Activated CD4-positive, CD25-positive, alpha-beta regulatory T cell treated with anti-CD3 and anti-CD28 coated beads, Interleukin-2, amount 50 U/mL, for 24 hours (primary cell): ENCODE measurements at regions not wholly inside any gene's neighbourhood (a gene's known extent, or its start where the extent isn't known, plus 50 kb on each side); places are given as distances from the start of the nearest gene placed in this dataset.

Source experiments
- ATAC-seq, 2 donors: fragments of 150-1000 bp; cut with Tn5 transposase; one replicate each; pipeline ENCODE4 v1.10.0; 2021; ENCODE audit warnings: mild to moderate bottlenecking in 1 of 2, moderate library complexity in 1 of 2

DNA sequence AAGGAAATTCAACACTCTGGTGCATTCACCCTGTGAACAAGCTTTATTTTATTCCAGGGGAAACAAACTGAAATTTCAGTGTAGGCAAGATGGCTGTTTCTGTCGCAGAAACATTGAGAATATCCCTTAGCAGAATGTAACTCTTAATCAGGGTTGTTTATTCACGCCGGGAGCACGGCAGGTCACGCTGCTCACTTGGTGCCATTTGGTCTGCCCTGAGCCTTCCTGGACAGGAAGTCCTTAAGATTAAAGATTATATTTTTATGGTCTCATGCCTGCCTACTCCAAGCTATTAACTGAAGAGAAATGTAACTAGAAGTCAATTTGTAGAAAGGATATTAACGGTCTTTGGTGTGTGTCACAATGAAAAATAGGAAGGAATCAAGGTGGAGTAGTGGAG is 185.3 kb upstream of the ARGLU1 start:
- ATAC-seq = no peak

DNA sequence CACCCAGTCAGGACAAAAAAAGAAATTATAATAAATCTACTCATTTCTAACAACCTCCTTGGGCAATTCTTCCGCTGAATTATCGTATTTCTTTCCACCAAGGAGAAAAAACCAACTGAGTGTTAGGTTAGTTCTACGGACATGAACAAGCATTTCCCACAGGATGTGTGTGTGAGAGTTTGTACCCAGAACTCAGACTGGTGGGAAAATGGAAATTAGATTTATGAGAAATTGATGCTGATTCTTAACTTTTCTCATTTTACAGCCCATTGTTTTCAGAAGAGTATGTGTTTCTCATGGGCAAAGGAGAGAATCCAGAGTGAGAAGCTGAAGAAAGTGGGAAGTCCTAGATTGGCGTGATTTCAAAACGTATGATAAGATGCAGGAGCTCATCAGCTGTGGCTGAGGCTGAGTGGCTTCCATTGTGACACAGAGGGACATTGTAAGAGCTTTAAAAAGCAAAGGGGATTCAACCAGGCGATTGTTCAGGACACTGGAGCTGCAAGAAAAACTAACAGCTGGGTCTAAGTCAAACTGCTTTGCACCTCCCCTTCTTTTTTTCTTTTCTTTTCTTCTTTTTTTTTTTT is 184.7 kb upstream of the ARGLU1 start:
- no peak for ATAC-seq

DNA sequence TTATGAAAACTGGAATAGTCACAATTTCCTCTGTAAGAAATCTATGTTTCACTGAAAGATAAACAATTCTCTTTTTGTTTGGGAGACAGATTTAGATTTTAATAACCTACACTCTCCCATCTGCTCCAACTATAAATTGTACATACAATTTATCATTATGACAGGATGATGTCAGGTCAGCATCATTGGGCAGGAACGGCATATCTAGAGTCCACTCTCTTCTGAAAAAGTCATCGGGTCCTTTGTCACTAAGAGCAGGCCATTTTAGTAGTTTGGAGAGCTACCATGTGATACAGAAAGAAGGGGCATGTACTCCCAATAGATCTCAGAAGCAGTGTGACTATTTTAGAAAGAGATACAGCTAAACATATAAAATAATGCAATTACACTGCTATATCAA is 180.8 kb upstream of the ARGLU1 start:
- no peak for ATAC-seq

DNA sequence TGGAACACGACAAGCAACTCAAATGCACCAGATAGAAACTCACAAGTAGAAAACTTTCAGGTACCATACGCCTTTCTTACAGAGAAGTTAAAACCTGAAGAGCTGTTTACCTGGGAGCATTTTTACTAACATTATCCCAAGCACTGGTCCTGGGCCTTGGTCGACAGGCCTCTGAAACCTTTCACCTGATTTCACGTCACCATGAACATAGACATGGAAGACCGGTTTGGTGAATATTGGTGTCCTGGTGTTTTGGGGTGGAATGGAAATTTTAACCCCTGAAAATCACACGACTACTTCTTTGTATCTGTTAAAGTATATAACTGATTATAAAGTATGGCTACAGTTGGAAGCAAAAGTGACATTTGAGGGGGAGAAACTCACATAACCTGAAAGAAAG is 176.6 kb upstream of the ARGLU1 start:
- no peak for ATAC-seq

DNA sequence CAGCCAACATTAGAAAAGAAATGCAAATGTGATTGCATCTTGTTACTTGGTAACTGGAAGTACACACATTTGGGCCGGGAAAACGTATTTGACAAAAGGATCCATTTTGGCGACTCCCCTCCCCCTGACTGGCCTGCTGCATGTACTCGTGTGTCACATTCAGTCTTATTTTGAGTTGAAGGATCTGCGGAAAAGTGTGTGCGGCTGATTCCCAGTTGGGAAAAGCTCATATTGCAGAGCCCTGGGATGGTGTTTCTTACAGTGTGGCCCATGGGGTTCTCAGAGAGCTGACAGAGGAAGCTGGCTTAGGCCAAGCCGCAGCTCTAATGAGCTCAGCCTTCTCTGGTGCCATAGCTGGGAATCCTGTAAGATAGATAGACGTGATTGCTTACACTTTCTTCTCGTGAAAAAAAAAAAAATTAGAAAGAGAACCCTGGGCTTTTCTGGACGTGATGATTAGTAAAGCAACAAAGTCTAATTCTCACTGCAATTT is 170.3 kb upstream of the ARGLU1 start:
- no peak for ATAC-seq

DNA sequence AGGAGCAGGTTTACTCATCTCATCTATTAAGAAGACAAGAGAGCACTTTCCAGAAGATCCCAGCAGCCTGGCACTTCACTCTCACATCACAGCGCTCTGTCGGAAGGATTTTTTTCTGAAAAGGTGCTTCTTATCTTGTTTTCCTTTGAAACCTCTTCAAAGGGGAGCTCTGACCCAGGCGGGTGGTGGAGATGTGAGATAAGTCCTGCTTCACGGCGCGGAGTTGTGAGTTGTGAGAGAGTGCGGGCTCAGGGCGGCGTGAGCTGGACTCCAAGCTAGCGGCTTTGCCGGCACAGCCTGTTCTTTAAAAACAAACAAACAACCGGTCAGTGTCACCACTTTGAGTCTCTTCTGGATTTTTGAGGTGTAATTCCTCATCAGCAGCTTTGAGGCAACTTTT is 169.0 kb upstream of the ARGLU1 start:
- no peak for ATAC-seq

DNA sequence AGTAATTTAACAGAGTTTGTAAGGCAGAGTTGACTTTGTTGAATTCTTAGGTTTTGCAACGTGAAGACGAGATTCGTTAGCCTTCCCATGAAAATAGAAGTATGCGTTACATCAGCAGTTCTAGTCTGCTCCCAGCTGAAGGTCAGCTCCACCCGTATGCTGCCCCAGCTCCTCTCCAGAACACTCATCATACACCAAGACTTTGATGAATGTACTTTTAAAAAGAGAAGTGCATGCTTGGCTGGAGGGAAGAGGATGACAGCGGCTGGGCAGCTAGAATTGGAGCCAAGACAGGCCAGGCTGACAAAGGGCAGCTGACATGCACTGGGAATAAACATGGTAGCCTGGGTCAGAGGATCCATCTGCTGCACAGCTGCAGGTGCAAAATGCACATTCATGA is 166.3 kb upstream of the ARGLU1 start:
- no peak for ATAC-seq

DNA sequence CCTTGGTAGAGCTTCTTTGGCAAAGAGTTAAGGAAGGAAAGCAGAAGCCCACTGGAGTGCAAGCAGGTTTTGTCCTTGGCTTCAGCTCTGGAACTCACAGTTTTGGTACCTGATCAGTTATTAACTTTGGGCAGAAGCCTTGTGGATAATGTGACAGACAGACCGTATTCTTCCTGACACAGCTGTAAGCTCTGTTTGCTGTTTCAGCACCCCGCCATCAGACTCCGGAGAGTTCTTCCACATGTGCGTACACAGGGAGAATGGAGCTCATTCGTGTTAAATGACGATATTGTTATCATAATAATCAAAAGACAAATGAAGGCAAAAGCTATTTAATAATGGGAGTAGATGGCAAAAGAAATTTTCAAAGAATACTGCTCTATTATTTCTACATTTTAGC is 155.1 kb upstream of the ARGLU1 start:
- ATAC-seq = no peak

DNA sequence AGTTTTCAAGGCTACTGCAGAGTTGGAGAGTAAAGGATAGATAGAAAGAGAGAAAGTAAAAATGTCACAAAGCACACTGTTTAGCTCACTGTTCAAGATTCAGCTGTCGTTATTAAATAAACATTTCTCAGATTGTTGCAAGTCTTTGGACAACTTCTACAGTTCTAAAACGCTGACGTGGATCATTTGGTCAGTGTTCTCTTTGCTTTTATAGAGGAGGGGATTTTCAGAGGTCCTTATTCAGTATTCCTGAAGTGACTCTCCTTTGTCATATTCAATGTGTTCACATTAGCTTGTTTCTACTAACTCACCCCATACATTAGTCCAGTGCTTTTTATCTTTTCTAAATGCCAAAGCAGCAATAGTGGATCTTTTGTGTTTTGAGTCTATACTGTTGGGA is 154.7 kb upstream of the ARGLU1 start:
- ATAC-seq = no peak

DNA sequence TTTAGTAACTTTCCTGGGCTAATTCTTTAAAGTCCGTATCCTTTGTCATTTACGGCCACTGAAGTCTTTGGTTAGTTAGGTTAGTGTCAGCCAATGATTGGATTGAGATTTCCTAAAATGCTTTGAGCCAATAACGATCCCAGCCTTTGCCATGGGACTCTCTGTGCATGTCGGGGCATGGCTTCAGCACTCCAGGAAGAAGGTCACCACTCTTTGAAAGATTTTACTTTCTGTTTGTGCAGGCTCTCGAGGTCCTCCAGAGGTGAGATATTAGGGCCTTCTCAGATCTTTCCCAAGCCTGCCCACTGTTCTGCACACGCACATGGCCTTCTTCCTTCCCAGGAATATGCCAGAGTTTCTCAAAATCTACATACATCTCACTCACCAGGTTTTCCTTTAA is 153.7 kb upstream of the ARGLU1 start:
- ATAC-seq = no peak

DNA sequence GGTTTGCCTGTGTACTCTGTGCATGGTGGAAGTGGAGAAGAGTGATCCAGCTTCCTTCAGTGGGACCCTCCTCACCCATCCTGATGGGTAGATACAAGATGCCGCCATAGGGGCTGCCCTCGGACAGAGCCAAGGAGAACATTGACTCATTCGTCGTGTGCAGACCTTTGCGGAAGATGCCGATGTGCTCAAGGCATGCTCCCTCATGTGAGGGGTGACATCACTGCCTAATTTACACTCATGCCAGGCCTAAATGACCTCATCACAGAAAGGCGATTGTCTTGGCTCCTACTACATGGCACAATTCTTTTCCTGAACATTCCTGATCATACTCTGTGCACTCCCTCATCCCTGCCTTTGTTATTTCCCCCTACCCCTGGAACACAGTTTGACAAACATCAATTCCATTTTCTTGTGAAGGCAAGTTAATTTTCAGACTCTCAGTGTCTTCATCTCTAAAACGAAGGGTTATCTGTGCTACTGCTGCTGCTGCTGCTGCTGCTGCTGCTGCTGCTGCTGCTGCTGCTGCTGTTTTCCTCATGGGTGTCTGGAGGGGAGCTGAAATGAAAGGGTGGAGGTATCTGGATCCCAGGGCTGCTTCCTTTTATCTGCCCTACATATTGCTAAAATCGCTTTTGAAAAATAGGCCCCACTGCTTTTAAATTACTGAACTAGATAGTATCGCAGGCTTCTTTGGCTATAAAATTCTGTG is 146.5 kb upstream of the ARGLU1 start:
- ATAC-seq = no peak

DNA sequence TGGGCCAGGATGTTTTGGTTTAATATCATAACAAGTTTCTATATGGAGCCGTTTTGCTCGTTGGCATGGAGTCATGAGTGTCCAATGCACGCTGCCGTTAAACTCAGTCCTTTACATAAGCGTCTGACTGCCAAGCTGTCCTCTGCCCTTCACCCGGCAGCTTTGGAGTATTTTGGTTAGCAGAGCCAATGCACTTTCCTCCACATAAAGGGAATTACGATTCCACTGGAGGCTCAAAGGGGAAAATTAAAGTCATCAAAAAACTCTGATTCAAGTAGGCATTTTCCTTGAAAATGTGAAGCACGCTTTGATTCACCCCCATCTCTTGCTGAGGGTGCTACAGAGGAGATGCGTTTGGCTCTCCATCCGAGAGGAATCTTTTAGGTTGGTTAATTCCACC is 144.4 kb upstream of the ARGLU1 start:
- no peak for ATAC-seq

DNA sequence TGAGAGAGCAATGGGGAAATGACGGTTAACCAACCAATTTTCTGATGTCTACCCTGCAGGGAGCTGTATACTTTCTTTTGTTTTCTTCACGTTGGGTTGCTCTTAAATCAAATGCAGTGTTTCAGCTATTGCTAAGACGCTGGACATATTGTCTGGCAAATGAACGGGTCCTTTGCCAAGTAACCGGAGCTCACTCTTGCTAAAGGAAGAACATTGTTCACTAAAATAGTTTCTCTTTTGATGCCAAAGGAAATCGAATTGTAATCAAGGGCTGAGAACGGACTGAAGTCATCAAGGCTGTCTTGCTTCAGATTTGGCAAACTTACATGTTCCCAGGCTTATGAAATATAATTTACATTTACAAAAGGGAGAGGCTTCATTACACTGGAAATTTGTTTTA is 142.3 kb upstream of the ARGLU1 start:
- no peak for ATAC-seq

DNA sequence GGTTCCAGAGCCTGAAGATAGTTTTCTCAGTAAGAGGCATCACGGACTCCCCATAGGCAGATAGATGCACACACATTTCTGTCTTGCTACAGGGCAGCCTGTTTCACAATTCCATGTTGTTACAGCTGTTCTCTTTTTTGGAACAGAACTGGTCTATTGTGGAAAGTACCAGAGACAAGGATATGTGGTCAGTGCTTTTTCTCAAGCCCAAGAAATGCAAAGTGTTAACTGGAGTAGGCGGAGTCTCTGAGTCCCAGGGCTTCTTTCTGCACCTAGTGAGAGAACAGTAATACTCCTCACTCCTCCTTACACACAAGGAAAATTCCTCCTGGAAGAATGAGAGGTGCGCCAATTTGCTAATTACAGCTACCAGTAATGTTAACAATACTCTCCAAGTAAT is 141.6 kb upstream of the ARGLU1 start:
- ATAC-seq = no peak

DNA sequence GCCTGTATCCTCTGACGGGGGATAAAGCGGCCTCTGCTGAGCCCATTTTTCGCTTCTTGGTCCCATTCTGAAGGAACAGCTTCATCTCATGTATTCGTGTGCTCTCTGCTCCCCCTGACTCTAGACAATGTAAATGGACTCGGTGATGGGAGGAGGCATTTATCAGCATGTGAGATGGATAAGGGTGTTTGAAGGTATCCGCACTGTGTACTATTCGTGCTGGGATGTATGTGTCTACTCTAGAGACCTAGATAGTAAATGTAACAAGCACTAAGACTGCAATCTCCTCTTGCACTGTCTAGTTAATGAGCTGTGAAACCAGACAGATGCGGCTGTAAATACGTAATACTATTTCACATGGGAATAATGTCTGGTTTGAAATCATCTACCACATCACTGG is 134.6 kb upstream of the ARGLU1 start:
- ATAC-seq = no peak

DNA sequence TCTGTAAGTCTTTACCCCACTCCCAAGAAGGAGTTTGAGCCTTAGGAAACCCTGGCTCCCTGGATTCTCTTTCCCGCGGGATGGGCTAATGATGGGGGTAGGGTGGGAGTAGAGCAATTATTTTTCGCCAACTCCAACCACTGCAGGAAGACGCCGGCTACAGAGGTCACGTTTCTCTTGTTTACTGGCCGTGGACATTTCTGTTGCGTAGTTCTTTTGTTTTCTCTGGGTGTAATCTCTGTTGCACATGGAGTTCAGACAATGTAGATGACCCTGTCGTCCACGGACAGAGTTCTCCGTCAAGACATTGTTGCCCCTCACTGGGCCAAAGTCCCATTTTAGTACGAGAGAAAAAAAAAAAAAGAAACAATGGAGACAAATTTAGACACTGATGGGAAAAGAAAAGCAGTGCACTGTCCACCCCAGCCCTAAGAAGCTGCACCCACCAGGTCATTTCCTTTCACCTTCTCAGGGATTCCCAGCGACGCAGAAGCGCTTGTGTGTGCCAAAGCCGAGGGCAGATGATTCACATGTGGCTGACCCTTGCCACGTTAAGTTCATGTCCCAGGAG is 133.9 kb upstream of the ARGLU1 start:
- no peak for ATAC-seq

DNA sequence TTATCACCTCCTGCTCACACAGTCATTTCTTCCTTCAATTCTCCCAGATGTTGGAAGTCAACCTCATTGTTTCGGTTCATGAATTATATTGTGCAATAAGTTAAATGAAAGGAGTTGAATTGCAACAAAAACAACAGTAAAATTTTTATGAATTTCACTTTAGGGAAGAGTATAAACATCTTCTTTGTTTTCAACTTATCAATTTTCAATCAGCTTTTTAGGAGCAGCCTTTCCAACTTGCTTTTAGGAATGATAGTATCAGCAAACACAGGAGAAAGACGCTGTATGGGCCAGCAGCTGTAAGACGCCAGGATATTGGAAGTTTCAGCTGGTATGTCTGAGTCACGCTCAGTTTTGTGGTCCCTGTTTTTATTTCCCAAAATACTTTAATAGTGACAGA is 132.5 kb upstream of the ARGLU1 start:
- ATAC-seq = no peak

DNA sequence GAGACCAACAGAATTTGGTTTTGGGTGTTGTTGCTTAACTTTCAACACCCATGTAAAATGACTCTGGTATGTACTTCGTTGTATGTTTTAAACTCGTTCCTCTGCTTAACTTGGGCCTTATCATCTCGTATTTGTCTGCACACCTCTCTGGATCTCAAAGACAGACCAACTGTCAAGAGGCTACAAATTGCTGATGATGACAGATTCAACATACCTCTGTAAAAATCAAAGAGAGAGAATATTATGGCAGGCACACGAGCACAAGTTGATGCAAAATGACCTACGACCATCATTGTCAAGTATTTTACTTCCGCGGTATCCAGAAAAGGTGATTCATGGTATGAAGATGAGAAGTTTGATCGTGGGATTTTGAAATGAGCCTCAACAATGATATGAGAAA is 132.1 kb upstream of the ARGLU1 start:
- ATAC-seq = no peak

DNA sequence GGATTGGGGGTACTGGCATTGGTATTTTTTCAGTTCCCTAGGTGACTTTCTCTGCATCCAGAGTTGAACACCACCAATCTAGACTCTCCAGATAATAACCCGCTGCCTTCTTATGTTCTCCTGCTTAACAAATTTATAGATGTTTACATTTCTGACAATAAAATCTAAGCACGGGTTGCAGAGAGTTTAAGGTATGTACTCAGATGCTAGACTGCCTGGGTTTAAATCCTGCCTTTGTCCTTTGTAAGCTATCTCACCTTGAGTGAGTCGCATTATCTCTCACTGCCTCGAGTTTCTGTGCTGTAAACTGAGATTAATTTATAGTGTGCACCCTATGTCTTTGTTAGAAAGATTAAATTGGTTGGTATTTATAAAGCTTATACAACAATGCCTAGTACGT is 131.4 kb upstream of the ARGLU1 start:
- ATAC-seq = no peak

DNA sequence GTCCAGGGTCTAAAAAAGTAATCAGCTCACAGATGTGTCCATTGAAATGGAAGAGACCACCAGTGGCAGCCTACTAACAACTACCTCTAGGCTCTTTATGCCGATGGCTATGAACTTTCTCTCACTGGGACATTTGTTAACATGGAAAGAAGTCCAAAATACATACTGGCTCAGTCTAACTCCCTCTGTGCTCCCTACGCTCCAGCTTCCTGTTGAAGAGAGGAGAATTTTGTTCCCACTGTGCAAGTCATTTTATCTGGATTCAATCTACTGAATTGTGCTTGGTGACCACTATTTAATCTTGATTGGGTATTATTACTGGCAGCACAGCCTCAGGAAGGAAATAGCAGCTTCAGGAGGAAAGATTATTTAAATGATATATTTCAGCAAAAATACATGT is 128.8 kb upstream of the ARGLU1 start:
- ATAC-seq = no peak

DNA sequence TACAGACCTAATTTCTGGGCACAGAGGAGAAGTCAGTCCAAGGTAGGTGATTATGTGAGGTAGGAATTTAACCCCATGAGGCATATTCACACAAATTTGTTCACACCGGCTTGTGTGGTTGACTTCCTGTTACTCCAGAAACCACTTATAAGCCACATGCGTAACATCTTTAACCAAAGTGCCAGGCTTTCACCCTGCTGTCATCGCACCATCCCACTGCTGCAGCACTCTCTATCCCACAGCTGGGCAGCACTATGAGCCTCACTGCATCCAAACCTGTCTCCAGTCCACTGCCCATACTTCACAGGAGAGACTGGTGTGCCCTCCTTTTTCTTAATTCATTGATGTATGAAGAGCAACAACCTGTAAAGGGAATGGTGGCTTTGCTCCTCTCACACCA is 128.2 kb upstream of the ARGLU1 start:
- no peak for ATAC-seq

DNA sequence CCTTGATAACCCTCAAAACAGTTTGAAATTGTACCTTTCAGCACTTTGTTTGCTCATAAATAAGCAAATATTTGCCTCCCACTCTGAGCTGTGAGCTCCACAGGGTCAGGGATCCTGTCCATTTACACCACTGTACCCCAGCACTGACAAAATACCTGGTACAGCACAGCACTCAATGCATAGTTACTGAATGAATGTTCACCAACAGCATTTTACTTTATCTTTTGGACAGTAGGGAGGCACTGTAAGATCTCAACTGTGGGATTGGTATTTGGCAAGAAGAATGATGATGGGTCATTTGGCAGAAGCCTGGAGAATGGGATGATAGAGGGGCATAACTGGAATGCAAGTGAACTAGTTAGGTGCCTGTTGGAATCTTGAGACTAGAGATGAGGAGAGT is 127.2 kb upstream of the ARGLU1 start:
- no peak for ATAC-seq

DNA sequence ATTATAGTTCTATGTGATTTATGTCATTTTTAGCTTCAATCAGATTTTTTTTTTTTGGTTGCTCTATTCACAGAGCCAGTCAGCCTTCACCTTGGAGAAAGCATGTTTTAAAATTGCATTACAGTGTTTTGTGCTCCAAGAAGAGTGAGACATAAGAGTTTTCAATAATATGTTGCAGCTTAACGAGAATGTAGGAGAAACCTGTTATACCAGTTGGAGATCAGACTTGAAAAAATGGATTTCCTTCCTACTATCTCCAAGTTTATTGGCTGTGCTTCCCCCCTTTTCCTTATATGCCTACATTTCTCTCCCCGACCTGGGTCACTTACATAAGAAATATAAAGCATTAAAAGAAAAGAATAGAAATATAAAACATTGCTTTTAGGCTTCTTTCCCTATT is 123.9 kb upstream of the ARGLU1 start:
- no peak for ATAC-seq

DNA sequence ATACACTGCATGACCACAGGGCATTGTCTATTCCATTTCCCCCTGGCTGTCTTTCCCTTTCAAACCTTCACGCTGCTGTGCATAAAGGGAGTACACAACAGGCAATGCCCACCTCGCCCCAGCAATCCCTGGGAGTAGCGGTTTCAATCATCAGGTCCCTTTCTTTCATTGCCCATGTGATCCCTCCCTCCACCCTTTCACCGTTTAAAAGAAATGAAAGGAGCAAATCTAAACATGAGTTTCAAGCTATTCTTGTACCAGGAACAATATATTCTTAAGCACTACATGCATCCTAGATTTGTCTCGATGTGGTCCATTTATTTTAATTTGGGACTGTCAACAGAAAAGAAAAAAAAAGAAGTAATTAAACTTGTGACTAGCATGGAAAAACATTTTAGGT is 123.4 kb upstream of the ARGLU1 start:
- ATAC-seq = no peak

DNA sequence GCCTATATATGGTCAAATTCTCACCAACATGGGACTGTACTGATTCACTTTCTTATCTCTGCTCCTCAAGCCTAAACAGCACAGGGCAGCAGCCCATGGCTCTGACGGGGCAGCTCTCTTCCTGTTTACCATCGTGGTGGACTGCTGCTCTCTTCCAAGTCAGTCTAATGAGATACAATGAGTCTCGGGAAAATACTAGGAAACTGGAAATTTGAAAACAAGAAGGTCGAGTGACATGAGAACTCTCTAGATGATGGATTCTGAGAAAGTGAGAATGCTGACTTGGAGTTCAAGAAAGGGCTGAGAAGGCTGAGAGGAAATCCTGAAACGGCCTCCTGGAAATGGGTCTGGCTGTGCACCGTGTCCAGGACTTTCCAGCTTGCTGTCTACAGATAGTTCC is 122.8 kb upstream of the ARGLU1 start:
- ATAC-seq = no peak
